GM13976 (cell line): ENCODE measurements at regions not wholly inside any gene's neighbourhood (a gene's known extent, or its start where the extent isn't known, plus 50 kb on each side); places are given as distances from the start of the nearest gene placed in this dataset.

Experiments used
- DNase-seq: peaks from one replicate; pipeline ENCODE4 v3.0.0; 2012; ENCODE audit warnings: low spot score
- CTCF ChIP-seq: IDR thresholded peaks from 2 replicates; pipeline ENCODE4 v1.5.1; 2012; ENCODE audit warnings: borderline replicate concordance, mild to moderate bottlenecking; ENCODE audit not compliant: insufficient read depth; ENCODE audit errors: extremely low read depth, missing control alignments, control extremely low read depth
- in situ Hi-C: fragments of 300-500 bp; cut with MboI; formaldehyde crosslinking; loops from one replicate; pipeline ENCODE4 v1.12.0; 2022; ENCODE audit warnings: low sequenced_read_pairs, mixed read lengths, inconsistent platforms; ENCODE audit not compliant: unreplicated experiment

GRCh38 chr6:142627474-142627873, 317.5 kb downstream of the HIVEP2 start:
- no peak for DNase-seq
- no peak for TF ChIP-seq CTCF
- in situ Hi-C loops, result no loop called here

- in situ Hi-C loops, result no loop called here
- TF ChIP-seq CTCF, result no peak
Observed at GRCh38 chr6:142631517-142632385, 313.2 kb downstream of the HIVEP2 start.

GRCh38 chr6:142633317-142633716, 311.7 kb downstream of the HIVEP2 start:
- DNase-seq, result no peak
- TF ChIP-seq CTCF, result no peak
- in situ Hi-C loops, result no loop called here

More at GRCh38 chr6:142631517-142632385, 313.2 kb downstream of the HIVEP2 start:
- no peak for DNase-seq

DNA sequence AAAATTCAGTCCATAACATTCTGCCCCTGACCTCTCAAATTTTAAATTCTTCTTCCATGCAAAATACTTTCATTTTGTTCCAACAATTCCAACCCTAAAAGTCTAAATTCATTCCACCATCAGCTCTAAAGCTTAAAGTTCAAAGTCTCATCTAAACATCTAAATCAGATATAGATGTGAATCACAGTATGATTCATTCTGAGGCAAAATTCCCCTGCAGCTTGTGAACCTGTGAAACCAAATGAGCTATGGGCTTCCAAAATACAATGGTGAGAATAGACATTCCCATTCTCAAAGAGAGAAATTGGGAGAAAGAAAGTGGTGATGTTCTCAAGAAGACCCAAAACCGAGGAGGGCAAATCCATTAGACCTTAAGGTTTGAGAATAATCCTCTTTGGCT, 309.8 kb downstream of the HIVEP2 start:
- TF ChIP-seq CTCF, result no peak
- no peak for DNase-seq
- in situ Hi-C loops, result no loop called here

DNA sequence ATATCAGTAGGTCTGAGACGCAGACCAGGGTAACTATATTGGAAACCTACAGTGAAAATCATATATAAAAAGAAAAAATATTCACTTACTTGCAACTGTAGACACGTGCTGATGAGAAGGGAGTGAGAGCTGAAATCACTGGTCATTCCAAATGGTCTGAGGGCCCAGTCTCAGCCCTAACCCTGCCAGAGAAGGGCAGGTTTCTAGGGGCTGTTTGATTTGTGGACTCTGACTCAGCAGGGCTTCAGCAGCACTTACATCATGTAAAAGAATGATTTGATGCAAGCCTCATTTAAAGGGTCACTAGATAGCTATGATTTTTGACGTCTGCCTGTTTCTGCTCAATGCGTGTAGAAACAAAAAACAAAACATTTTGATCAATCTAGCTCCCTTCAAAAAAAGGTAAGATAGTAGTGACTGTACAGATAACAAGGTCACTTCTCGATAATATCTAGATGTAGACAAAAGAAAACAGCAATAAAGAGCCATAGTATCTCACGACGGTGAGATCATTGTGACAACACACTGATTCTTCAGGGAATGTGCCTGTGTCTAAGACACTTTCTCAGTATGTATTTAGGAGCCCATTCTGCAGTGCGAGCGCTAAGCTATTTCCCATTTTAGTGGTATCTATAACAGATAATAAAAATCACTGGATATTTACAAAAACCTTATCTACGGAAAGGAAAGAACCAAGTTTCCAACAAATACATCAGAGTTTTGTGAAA, 307.2 kb downstream of the HIVEP2 start:
- DNase-seq, result no peak
- in situ Hi-C loops, result no loop called here
- no peak for TF ChIP-seq CTCF

DNA sequence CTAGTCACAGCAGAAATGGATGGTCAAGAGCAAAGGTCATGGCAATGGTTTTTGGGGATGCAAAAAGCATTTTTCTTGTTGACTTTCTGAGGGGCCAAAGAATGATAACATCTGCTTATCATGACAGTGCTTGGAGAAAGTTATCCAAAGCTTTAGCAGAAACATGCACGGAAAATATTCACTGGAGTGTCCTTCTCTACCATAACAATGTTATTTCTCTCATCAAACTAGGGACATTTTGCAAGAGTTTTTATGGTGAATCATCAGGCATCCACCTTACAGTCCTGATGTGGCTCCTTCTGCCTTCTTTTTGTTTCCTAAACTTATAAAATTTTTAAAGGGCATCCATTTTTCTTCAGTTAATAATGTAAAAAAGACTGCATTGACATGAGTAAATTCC, 302.3 kb downstream of the HIVEP2 start:
- no peak for TF ChIP-seq CTCF
- in situ Hi-C loops, result no loop called here

More for the DNA sequence above, 302.3 kb downstream of the HIVEP2 start:
- no peak for DNase-seq
